ENCODE measurements at regions not wholly inside any gene's neighbourhood (a gene's known extent, or its start where the extent isn't known, plus 50 kb on each side); places are given as distances from the start of the nearest gene placed in this dataset.

- TF ChIP-seq CTCF (conservative IDR thresholded peaks at IDR 0.05) = no peak
- no CpG with 5 or more reads among the region's 5 CpGs for WGBS (ENCODE audit: extremely low coverage, insufficient read length, low lambda C conversion rate)
- H3K27ac ChIP-seq (ENCODE audit: insufficient read length, low read depth, low read length) = no peak overlapping the region
- no peak overlapping the region for H2BK15ac ChIP-seq (ENCODE audit: low read depth, low read length)
- no peak overlapping the region for H2BK20ac ChIP-seq (ENCODE audit: low read depth, low read length, poor library complexity, severe bottlenecking)
- no peaks in the 10 kb centered on the region for H3K79me2 ChIP-seq (ENCODE audit: insufficient read depth, low read length)
- Mint-ChIP-seq H3K27me3 (ENCODE audit: low read depth) (no peaks in the 10 kb centered on the region), H3K4me1 (peaks cover 30 to 42% of the 10 kb centered on the region in 2 experiments), H3K4me3 (no peak overlapping the region), H3K27ac (no peak overlapping the region; a peak in 1 of 7 replicates), H3K9me3 (no peaks in the 10 kb centered on the region; a peak in 1 of 5 replicates), H3K36me3 (ENCODE audit: insufficient read depth in 1 of 3, low read depth in 3 of 3) (no peaks in the 10 kb centered on the region)
- H3K79me1 ChIP-seq (ENCODE audit: insufficient read depth, low read depth, low read length, poor library complexity, severe bottlenecking) = no peaks in the 10 kb centered on the region
- H3K18ac ChIP-seq (ENCODE audit: insufficient read length, low read depth, low read length) = no peak overlapping the region
- H2BK120ac ChIP-seq (ENCODE audit: low read depth, low read length, poor library complexity, severe bottlenecking) = no peak overlapping the region
- no peak overlapping the region for H3K9ac ChIP-seq (ENCODE audit: extremely low read depth, insufficient read length, low read length)
- no peaks in the 10 kb centered on the region for H3K9me3 ChIP-seq (ENCODE audit: control insufficient read depth, low read depth, low read length)
- H3K27me3 ChIP-seq (ENCODE audit: insufficient read depth, low read length) = no peaks in the 10 kb centered on the region
- H3K56ac ChIP-seq (ENCODE audit: insufficient read length, low read depth, low read length) = no peak overlapping the region
- no peak for DNase-seq
- H3K14ac ChIP-seq (ENCODE audit: insufficient read depth, low read length) = no peak overlapping the region
- no peak overlapping the region for H3T11ph ChIP-seq (ENCODE audit: low read length)
- no peak overlapping the region for H4K8ac ChIP-seq (replicated peaks; ENCODE audit: insufficient read length, low read depth, low read length)
- no peak overlapping the region for H3K23ac ChIP-seq (ENCODE audit: insufficient read length, low read depth, low read length)
- H2AK5ac ChIP-seq (ENCODE audit: insufficient read length, low read length) = no peak overlapping the region
- H3K4me1 ChIP-seq (ENCODE audit: insufficient read depth, low read length) = peaks cover 8% of the 10 kb centered on the region; the same call in 1 of the 2 replicates
- H2AFZ ChIP-seq (ENCODE audit: low read length) = no peak overlapping the region
- H3K4me2 ChIP-seq (ENCODE audit: insufficient read depth, insufficient read length, low read length) = no peak overlapping the region
- H2BK12ac ChIP-seq (ENCODE audit: insufficient read length, low read depth, low read length) = no peak overlapping the region
- H3K23me2 ChIP-seq (ENCODE audit: insufficient read length, low read depth, low read length, poor library complexity, severe bottlenecking) = no peaks in the 10 kb centered on the region
- no peak overlapping the region for H2BK5ac ChIP-seq (ENCODE audit: insufficient read length, low read length)
- no peak overlapping the region for H4K5ac ChIP-seq (ENCODE audit: insufficient read length, low read depth, low read length)
- H3K4ac ChIP-seq (ENCODE audit: low read depth, low read length) = no peak overlapping the region
- H4K91ac ChIP-seq (ENCODE audit: insufficient read length, low read depth, low read length) = no peak overlapping the region
- H4K20me1 ChIP-seq (ENCODE audit: control insufficient read depth, insufficient read depth, insufficient read length) = no peaks in the 10 kb centered on the region
These were observed 236.3 kb upstream of the ZNF217 start for GRCh38 chr20:53829724-53830521.
